IMR-90 (cell line): ENCODE measurements at regions not wholly inside any gene's neighbourhood (a gene's known extent, or its start where the extent isn't known, plus 50 kb on each side); places are given as distances from the start of the nearest gene placed in this dataset.

Experiments
- CEBPB ChIP-seq: IDR thresholded peaks from 2 replicates; pipeline ENCODE4 v1.6.1; 2012; ENCODE audit warnings: low read depth, low read length, improper control_type of control experiment
- CTCF ChIP-seq: conservative IDR thresholded peaks from 2 replicates; pipeline ENCODE4 v1.5.1; 2012; ENCODE audit warnings: mild to moderate bottlenecking, low read depth, low read length, improper control_type of control experiment
- POLR2A ChIP-seq: IDR thresholded peaks from 2 replicates; pipeline ENCODE4 v1.6.1; 2012; ENCODE audit warnings: mild to moderate bottlenecking, low read depth, low read length
- RAD21 ChIP-seq: IDR thresholded peaks from 2 replicates; pipeline ENCODE4 v1.6.1; 2012; ENCODE audit warnings: low read length, improper control_type of control experiment

- TF ChIP-seq POLR2A = no peak
- TF ChIP-seq RAD21 = no peak
- no peak for TF ChIP-seq CTCF
- TF ChIP-seq CEBPB = no peak
Observed at GRCh38 chr9:1938675-1939170, 76.4 kb upstream of the SMARCA2 start.
